Tibial nerve (tissue), 4 donors: ENCODE measurements at regions not wholly inside any gene's neighbourhood (a gene's known extent, or its start where the extent isn't known, plus 50 kb on each side); places are given as distances from the start of the nearest gene placed in this dataset.

ENCODE experiments used
- DNase-seq, 2 donors: peaks; one replicate each; pipeline ENCODE4 v3.0.0-alpha.2; 2019; ENCODE audit warnings: low spot score in 2 of 2
- H3K27ac ChIP-seq, 4 donors: fragments of 200-600 bp; sonication (generic) in 3 of 4; one replicate each; pipeline ENCODE4 v1.5.1; 2017 to 2019; ENCODE audit warnings: mild to moderate bottlenecking in 1 of 4
- H3K27me3 ChIP-seq, 2 donors: fragments of 200-600 bp; sonication (generic) in 1 of 2; one replicate each; pipeline versions ENCODE4 v1.5.1 to v1.6.0; 2017 to 2019
- H3K36me3 ChIP-seq, 3 donors: fragments of 200-600 bp; sonication (generic); one replicate each; pipeline ENCODE4 v1.5.1; 2018 to 2019
- H3K4me1 ChIP-seq, 4 donors: fragments of 200-600 bp; sonication (generic) in 3 of 4; one replicate each; pipeline ENCODE4 v1.5.1; 2017 to 2019
- H3K4me3 ChIP-seq, 4 donors: fragments of 200-600 bp; sonication (generic) in 3 of 4; one replicate each; pipeline ENCODE4 v1.5.1; 2017 to 2019; ENCODE audit warnings: mild to moderate bottlenecking in 1 of 4, moderate library complexity in 1 of 4
- H3K9me3 ChIP-seq, 4 donors: fragments of 200-600 bp; sonication (generic) in 3 of 4; one replicate each; pipeline ENCODE4 v1.5.1; 2017 to 2019
- CTCF ChIP-seq, 5 experiments: fragments of 200-600 bp in 3 of 5; fragments of 450-650 bp in 2 of 5; sonication (generic) in 3 of 5; IDR thresholded peaks; one replicate each; pipeline ENCODE4 v1.5.1; 2016 to 2019; ENCODE audit warnings: antibody characterized with exemption in 5 of 5, mild to moderate bottlenecking in 3 of 5, moderate library complexity in 2 of 5
- EP300 ChIP-seq, 2 donors: sonication (generic); formaldehyde crosslinking; IDR thresholded peaks; one replicate each; pipeline ENCODE4 v1.6.1; 2017; ENCODE audit warnings: antibody characterized with exemption in 2 of 2, mild to moderate bottlenecking in 1 of 2
- POLR2A ChIP-seq, 2 donors: fragments of 450-650 bp; IDR thresholded peaks; one replicate each; pipeline ENCODE4 v1.6.1; 2017; ENCODE audit warnings: antibody characterized with exemption in 2 of 2, mild to moderate bottlenecking in 2 of 2, moderate library complexity in 2 of 2
- WGBS, 2 donors: methylation state at CpG; one replicate each; pipeline ENCODE4 v1.1.5; 2018; 5-methylcytosine and 5-hydroxymethylcytosine counted together

GRCh38 chr3:188972310-188972709 lies 199.5 kb upstream of the TPRG1 start:
- Histone ChIP-seq H3K9me3 (peaks cover 0 to 6% (median 0%) of the 10 kb centered on the region in 4 donors), H3K27ac (no peak overlapping the region), H3K4me1 (peaks cover 0 to 23% (median 4%) of the 10 kb centered on the region in 4 donors), H3K4me3 (no peak overlapping the region), H3K36me3 (no peaks in the 10 kb centered on the region), H3K27me3 (no peaks in the 10 kb centered on the region)
- no peak for DNase-seq
- TF ChIP-seq EP300 (IDR thresholded peaks at IDR 0.05) (no peak), POLR2A (IDR thresholded peaks at IDR 0.05) (no peak), CTCF (IDR thresholded peaks at IDR 0.05) (no peak)
- 59 to 64% methylated on average over 4 of the region's 4 CpGs for WGBS, 2 donors

- Histone ChIP-seq H3K27me3 (no peaks in the 10 kb centered on the region), H3K36me3 (no peaks in the 10 kb centered on the region), H3K4me1 (peaks cover 0 to 46% (median 5%) of the 10 kb centered on the region in 4 donors), H3K9me3 (peaks cover 0 to 6% (median 0%) of the 10 kb centered on the region in 4 donors), H3K27ac (peak overlapping the region in 2 of 4 donors; percentile 54 to 61), H3K4me3 (peak overlapping the region in 1 of 4 donors; percentile 4)
- 43 to 57% methylated on average over 10 of the region's 10 CpGs for WGBS, 2 donors
- DNase-seq = no peak
- TF ChIP-seq CTCF (IDR thresholded peaks at IDR 0.05) = no peak
- no peak for TF ChIP-seq POLR2A (IDR thresholded peaks at IDR 0.05)
- no peak for TF ChIP-seq EP300 (IDR thresholded peaks at IDR 0.05)
These were observed 196.7 kb upstream of the TPRG1 start for GRCh38 chr3:188974856-188975599.

GRCh38 chr3:188975600-188976314 lies 196.0 kb upstream of the TPRG1 start:
- no peaks in the 10 kb centered on the region for H3K36me3 ChIP-seq
- peak overlapping the region in 1 of 4 donors; percentile 4 for H3K4me3 ChIP-seq
- peak overlapping the region in 2 of 4 donors; percentile 23 to 54 for H3K27ac ChIP-seq
- 67 to 68% methylated on average over 12 of the region's 12 CpGs for WGBS, 2 donors
- H3K9me3 ChIP-seq = peaks cover 0 to 5% (median 0%) of the 10 kb centered on the region in 4 donors
- peaks cover 0 to 46% (median 5%) of the 10 kb centered on the region in 4 donors for H3K4me1 ChIP-seq
- no peaks in the 10 kb centered on the region for H3K27me3 ChIP-seq
- TF ChIP-seq CTCF (IDR thresholded peaks at IDR 0.05) (no peak), EP300 (IDR thresholded peaks at IDR 0.05) (no peak), POLR2A (IDR thresholded peaks at IDR 0.05) (no peak)
- no peak for DNase-seq

- Histone ChIP-seq H3K36me3 (no peaks in the 10 kb centered on the region), H3K27ac (no peak overlapping the region), H3K9me3 (no peaks in the 10 kb centered on the region), H3K4me1 (peaks cover 0 to 46% (median 5%) of the 10 kb centered on the region in 4 donors), H3K4me3 (no peak overlapping the region), H3K27me3 (no peaks in the 10 kb centered on the region)
- WGBS, 2 donors = 70 to 84% methylated on average over 3 to 4 of the region's 4 CpGs
- no peak for DNase-seq
- TF ChIP-seq POLR2A (IDR thresholded peaks at IDR 0.05) = no peak
These were observed 195.4 kb upstream of the TPRG1 start for GRCh38 chr3:188976407-188976806.

- H3K4me3 ChIP-seq = no peak overlapping the region
- WGBS, 2 donors = 52 to 55% methylated on average over 7 of the region's 7 CpGs
These were observed 193.2 kb upstream of the TPRG1 start for GRCh38 chr3:188978421-188979171.

More at GRCh38 chr3:188978421-188979171, 193.2 kb upstream of the TPRG1 start:
- Histone ChIP-seq H3K27ac (peak overlapping the region in 3 of 4 donors; percentile 43 to 71 (median 64)), H3K4me1 (peaks cover 0 to 46% (median 5%) of the 10 kb centered on the region in 4 donors), H3K36me3 (no peaks in the 10 kb centered on the region), H3K27me3 (no peaks in the 10 kb centered on the region), H3K9me3 (no peaks in the 10 kb centered on the region)
- peak in 1 of 2 donors; percentile 46 for DNase-seq
- TF ChIP-seq EP300 (IDR thresholded peaks at IDR 0.05) (peak in 1 of 2 donors; percentile 44), POLR2A (IDR thresholded peaks at IDR 0.05) (no peak)
